ENCODE measurements at regions not wholly inside any gene's neighbourhood (a gene's known extent, or its start where the extent isn't known, plus 50 kb on each side); places are given as distances from the start of the nearest gene placed in this dataset.
"Not testable (repeated sequence)": the region's sequence is repeated elsewhere in the genome, so short reads cannot be mapped to it uniquely, and the experiment has no call there.

GRCh38 chr19:20318616-20319015 lies 151.6 kb downstream of the ZNF486 start:
- no peak overlapping the region for H3K4me3 ChIP-seq (ENCODE audit: low read depth, low read length)
- DNase-seq (ENCODE audit: low read depth) = no peak
- TF ChIP-seq, protein P1, sequence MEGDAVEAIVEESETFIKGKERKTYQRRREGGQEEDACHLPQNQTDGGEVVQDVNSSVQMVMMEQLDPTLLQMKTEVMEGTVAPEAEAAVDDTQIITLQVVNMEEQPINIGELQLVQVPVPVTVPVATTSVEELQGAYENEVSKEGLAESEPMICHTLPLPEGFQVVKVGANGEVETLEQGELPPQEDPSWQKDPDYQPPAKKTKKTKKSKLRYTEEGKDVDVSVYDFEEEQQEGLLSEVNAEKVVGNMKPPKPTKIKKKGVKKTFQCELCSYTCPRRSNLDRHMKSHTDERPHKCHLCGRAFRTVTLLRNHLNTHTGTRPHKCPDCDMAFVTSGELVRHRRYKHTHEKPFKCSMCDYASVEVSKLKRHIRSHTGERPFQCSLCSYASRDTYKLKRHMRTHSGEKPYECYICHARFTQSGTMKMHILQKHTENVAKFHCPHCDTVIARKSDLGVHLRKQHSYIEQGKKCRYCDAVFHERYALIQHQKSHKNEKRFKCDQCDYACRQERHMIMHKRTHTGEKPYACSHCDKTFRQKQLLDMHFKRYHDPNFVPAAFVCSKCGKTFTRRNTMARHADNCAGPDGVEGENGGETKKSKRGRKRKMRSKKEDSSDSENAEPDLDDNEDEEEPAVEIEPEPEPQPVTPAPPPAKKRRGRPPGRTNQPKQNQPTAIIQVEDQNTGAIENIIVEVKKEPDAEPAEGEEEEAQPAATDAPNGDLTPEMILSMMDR (conservative IDR thresholded peaks at IDR 0.05; ENCODE audit: low read depth, low read length) = no peak

DNA sequence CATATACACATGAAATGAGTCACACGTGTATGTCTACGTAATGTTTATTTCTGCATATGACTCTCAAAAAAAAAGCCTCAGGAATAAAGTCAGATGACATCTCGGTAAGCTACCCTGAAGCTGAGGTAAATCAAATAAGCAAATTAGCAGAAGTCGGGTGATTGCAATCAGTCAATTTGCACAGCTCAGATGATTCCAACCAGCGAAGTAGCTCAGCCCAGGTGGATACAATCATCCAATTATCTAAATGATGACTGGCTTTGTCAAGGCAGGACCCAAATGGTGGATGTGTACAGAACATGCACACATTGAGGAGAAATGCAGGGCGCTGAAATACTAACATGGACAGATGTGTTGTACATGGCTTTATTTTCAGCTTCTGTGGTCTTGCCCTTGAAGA lies 148.5 kb downstream of the ZNF486 start:
- TF ChIP-seq, protein P1 (conservative IDR thresholded peaks at IDR 0.05; ENCODE audit: low read depth, low read length) = no peak
- H3K4me3 ChIP-seq (ENCODE audit: low read depth, low read length) = no peak overlapping the region
- DNase-seq (ENCODE audit: low read depth) = no peak

GRCh38 chr19:20313894-20314293 lies 146.9 kb downstream of the ZNF486 start:
- H3K4me3 ChIP-seq (ENCODE audit: low read depth, low read length) = no peak overlapping the region
- DNase-seq (ENCODE audit: low read depth) = no peak
- TF ChIP-seq, protein P1 (conservative IDR thresholded peaks at IDR 0.05; ENCODE audit: low read depth, low read length) = no peak

DNA sequence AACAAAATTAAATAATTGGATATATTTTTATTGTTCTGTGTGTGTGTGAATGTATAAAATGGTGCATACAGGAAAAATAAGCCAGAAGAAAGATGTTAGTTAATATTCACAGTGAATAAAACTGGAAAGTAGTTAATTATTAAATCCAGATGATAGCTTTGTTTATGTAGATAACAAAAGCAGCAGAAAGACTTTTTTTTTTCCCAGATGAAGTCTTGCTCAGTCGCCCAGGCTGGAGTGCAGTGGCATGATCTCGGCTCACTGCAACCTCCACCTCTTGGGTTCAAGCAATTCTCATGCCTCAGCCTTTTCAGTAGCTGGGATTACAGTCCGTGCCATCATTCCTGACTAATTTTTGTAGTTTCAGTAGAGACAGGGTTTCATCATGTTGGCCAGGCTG lies 140.1 kb downstream of the ZNF486 start:
- DNase-seq (ENCODE audit: low read depth) = no peak
- TF ChIP-seq, protein P1 (conservative IDR thresholded peaks at IDR 0.05; ENCODE audit: low read depth, low read length) = no peak

GRCh38 chr19:20296314-20296713 lies 129.3 kb downstream of the ZNF486 start:
- H3K4me3 ChIP-seq (ENCODE audit: low read depth, low read length); DNase-seq (ENCODE audit: low read depth): not testable (repeated sequence)

More for the DNA sequence above, 140.1 kb downstream of the ZNF486 start:
- no peak overlapping the region for H3K4me3 ChIP-seq (ENCODE audit: low read depth, low read length)

DNA sequence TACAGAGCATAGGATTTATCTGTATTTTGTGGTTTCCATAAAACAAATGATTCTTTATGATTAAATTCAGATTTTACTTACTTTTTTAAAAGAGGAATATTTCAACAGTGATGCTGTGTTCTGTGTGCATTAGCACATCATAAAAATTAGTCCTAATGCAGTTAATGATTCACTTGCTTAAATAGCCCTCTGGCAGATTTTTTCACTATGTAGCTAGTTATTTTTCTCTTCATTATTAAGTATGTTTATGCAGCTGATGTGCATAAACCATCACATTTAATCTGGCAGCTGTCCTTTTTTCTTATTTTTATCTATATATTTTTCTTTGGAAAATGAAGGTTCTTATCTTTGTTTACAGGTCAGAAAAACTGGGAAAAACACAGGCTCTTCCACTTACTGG lies 127.2 kb downstream of the ZNF486 start:
- no peak overlapping the region for H3K4me3 ChIP-seq (ENCODE audit: low read depth, low read length)
- TF ChIP-seq, protein P1 (conservative IDR thresholded peaks at IDR 0.05; ENCODE audit: low read depth, low read length) = no peak
- no peak for DNase-seq (ENCODE audit: low read depth)

- not testable (repeated sequence) for H3K4me3 ChIP-seq (ENCODE audit: low read depth, low read length); DNase-seq (ENCODE audit: low read depth)
Measured at GRCh38 chr19:20292520-20292919, 125.5 kb downstream of the ZNF486 start.

- no peak overlapping the region for H3K4me3 ChIP-seq (ENCODE audit: low read depth, low read length)
Measured at GRCh38 chr19:20289186-20289585, 122.2 kb downstream of the ZNF486 start.

More at GRCh38 chr19:20289186-20289585, 122.2 kb downstream of the ZNF486 start:
- TF ChIP-seq, protein P1 (conservative IDR thresholded peaks at IDR 0.05; ENCODE audit: low read depth, low read length) = no peak
- no peak for DNase-seq (ENCODE audit: low read depth)
